HepG2 (cell line): ENCODE measurements at regions not wholly inside any gene's neighbourhood (a gene's known extent, or its start where the extent isn't known, plus 50 kb on each side); places are given as distances from the start of the nearest gene placed in this dataset.

Experiments
- ATAC-seq: fragments of 200-7000 bp; cut with Tn5 transposase; 3 replicates; pipeline ENCODE4 v1.9.1; 2020; ENCODE audit warnings: mild to moderate bottlenecking, moderate library complexity
- BruUV-seq: library from RNA; stranded (reverse); fragments of 400-500 nt; replicated peaks from 2 replicates; lab custom pipeline; 2021; lab: Mats Ljungman, UMichigan
- CTCF ChIA-PET: fragments of 300-600 bp; formaldehyde crosslinking; extraction: SDS; loops from one replicate; lab custom pipeline; 2021; ENCODE audit warnings: low total read pairs, inconsistent platforms, low intra/inter-chr PET ratio; lab: Yijun Ruan, JAX
- POLR2A ChIA-PET: fragments of 350-600 bp; sonication (Branson Sonifier 250); formaldehyde crosslinking; loops from one replicate; lab custom pipeline; 2020; ENCODE audit warnings: antibody characterized with exemption, inconsistent platforms; lab: Yijun Ruan, JAX
- DNase-seq: peaks from one replicate; pipeline ENCODE4 v3.0.0-alpha.2; 2015; ENCODE audit warnings: low spot score
- FAIRE-seq: peaks from 3 replicates; lab custom pipeline; 2011; peaks lifted over from hg19 to GRCh38; lab: Jason Lieb, UNC
- H2AFZ ChIP-seq: one replicate; pipeline ENCODE4 v1.6.1; 2011; ENCODE audit warnings: low read length, inconsistent platforms
- H3K27ac ChIP-seq: fragments of 300-600 bp; 3 replicates; pipeline ENCODE4 v1.8.0; 2011; ENCODE audit warnings: mixed run types, mild to moderate bottlenecking, mixed read lengths, low read length, inconsistent platforms; ENCODE audit not compliant: insufficient read depth; ENCODE audit errors: extremely low read length
- H3K27me3 ChIP-seq, 2 experiments: fragments of 200-600 bp in 1 of 2; 2 replicates in 1 of 2; 3 replicates in 1 of 2; pipeline versions ENCODE4 v1.6.0 to v1.8.0; 2011; ENCODE audit warnings: low read length in 2 of 2, mild to moderate bottlenecking in 2 of 2, moderate library complexity in 2 of 2, inconsistent platforms in 1 of 2; ENCODE audit not compliant: insufficient read depth in 2 of 2, control insufficient read depth in 1 of 2
- H3K36me3 ChIP-seq, 2 experiments: fragments of 200-600 bp in 1 of 2; replicated peaks in 1 of 2; 2 replicates in 1 of 2; 3 replicates in 1 of 2; pipeline versions ENCODE4 v1.5.1 to v1.8.0; 2011; ENCODE audit warnings: low read length in 2 of 2, inconsistent platforms in 1 of 2; ENCODE audit not compliant: insufficient read depth in 2 of 2, control insufficient read depth in 1 of 2
- H3K4me1 ChIP-seq: 2 replicates; pipeline ENCODE4 v1.5.1; 2012; ENCODE audit warnings: low read length, inconsistent platforms; ENCODE audit not compliant: insufficient read depth
- H3K4me2 ChIP-seq: 2 replicates; pipeline ENCODE4 v1.6.0; 2011; ENCODE audit warnings: low read depth, low read length, inconsistent platforms
- H3K4me3 ChIP-seq, 3 experiments: fragments of 200-600 bp in 1 of 3; sonication (generic), shearing (Covaris generic) in 1 of 3; replicated peaks in 1 of 3; 2 replicates each; pipeline ENCODE4 v1.5.1; 2011 to 2016; ENCODE audit warnings: low read length in 3 of 3, inconsistent platforms in 2 of 3, low read depth in 2 of 3, mild to moderate bottlenecking in 2 of 3, control low read depth in 1 of 3, mixed read lengths in 1 of 3; ENCODE audit not compliant: insufficient read depth in 1 of 3
- H3K79me2 ChIP-seq: one replicate; pipeline ENCODE4 v1.6.1; 2011; ENCODE audit warnings: low read length, inconsistent platforms; ENCODE audit not compliant: insufficient read depth
- H3K9ac ChIP-seq: 2 replicates; pipeline ENCODE4 v1.6.0; 2011; ENCODE audit warnings: mild to moderate bottlenecking, low read depth, low read length, inconsistent platforms; ENCODE audit not compliant: insufficient read depth
- H3K9me3 ChIP-seq: 2 replicates; pipeline ENCODE4 v1.5.1; 2012; ENCODE audit warnings: mild to moderate bottlenecking, low read length
- H4K20me1 ChIP-seq: 2 replicates; pipeline ENCODE4 v1.6.0; 2011; ENCODE audit warnings: inconsistent platforms, mild to moderate bottlenecking, low read length, moderate library complexity; ENCODE audit not compliant: insufficient read depth
- ARNTL ChIP-seq: sonication (generic); formaldehyde crosslinking; IDR thresholded peaks from 2 replicates; pipeline ENCODE4 v1.4.0; 2020; ENCODE audit warnings: mild to moderate bottlenecking, missing genetic modification reagents
- FOXO1 ChIP-seq: sonication (generic); formaldehyde crosslinking; IDR thresholded peaks from 2 replicates; pipeline ENCODE4 v1.4.0; 2020; ENCODE audit warnings: missing genetic modification reagents
- GTF3A ChIP-seq: sonication (generic); formaldehyde crosslinking; conservative IDR thresholded peaks from 2 replicates; pipeline ENCODE4 v1.4.0; 2020; ENCODE audit warnings: mild to moderate bottlenecking, missing genetic modification reagents
- KLF12 ChIP-seq: sonication (generic); formaldehyde crosslinking; IDR thresholded peaks from 2 replicates; pipeline ENCODE4 v1.4.0; 2020; ENCODE audit warnings: missing genetic modification reagents, borderline replicate concordance
- KLF15 ChIP-seq: sonication (generic); formaldehyde crosslinking; IDR thresholded peaks from 2 replicates; pipeline ENCODE4 v1.8.1; 2023; ENCODE audit warnings: borderline replicate concordance, mild to moderate bottlenecking, inconsistent platforms, missing genetic modification reagents, mixed read lengths
- MAZ ChIP-seq, 2 experiments: sonication (generic) in 1 of 2; formaldehyde crosslinking in 1 of 2; IDR thresholded peaks; 2 replicates each; pipeline versions ENCODE4 v1.5.0 to v1.6.1; 2012 to 2020; ENCODE audit warnings: low read depth in 2 of 2, mild to moderate bottlenecking in 2 of 2, borderline replicate concordance in 1 of 2, improper control_type of control experiment in 1 of 2, low read length in 1 of 2, missing genetic modification reagents in 1 of 2, moderate library complexity in 1 of 2
- MIER2 ChIP-seq: IDR thresholded peaks from 2 replicates; pipeline ENCODE4 v1.6.1; 2016; ENCODE audit warnings: missing biosample characterization, missing genetic modification reagents
- RAD21 ChIP-seq: fragments of 450-650 bp; formaldehyde crosslinking; IDR thresholded peaks from 2 replicates; pipeline ENCODE4 v1.5.0; 2020; ENCODE audit warnings: mild to moderate bottlenecking
- SRY ChIP-seq: sonication (generic); formaldehyde crosslinking; IDR thresholded peaks from 2 replicates; pipeline ENCODE4 v1.8.0; 2022; ENCODE audit warnings: mild to moderate bottlenecking, missing genetic modification reagents
- ZMAT3 ChIP-seq: sonication (generic); formaldehyde crosslinking; conservative IDR thresholded peaks from 2 replicates; pipeline ENCODE4 v1.7.0; 2021; ENCODE audit warnings: missing genetic modification reagents
- ZNF557 ChIP-seq: sonication (generic); formaldehyde crosslinking; IDR thresholded peaks from 2 replicates; pipeline ENCODE4 v1.4.0; 2020; ENCODE audit warnings: missing genetic modification reagents
- ZNF644 ChIP-seq: IDR thresholded peaks from 2 replicates; pipeline ENCODE4 v1.6.1; 2016; ENCODE audit warnings: low read depth
- ZNF749 ChIP-seq: sonication (generic); formaldehyde crosslinking; IDR thresholded peaks from 2 replicates; pipeline ENCODE4 v1.8.0; 2022; ENCODE audit warnings: mild to moderate bottlenecking, missing genetic modification reagents, moderate library complexity, borderline replicate concordance
- WGBS: methylation state at CpG from one replicate; pipeline ENCODE4 v1.1.6; 2017; ENCODE audit warnings: low lambda C conversion rate; 5-methylcytosine and 5-hydroxymethylcytosine counted together
- in situ Hi-C: cut with HindIII; loops from 2 replicates; pipeline ENCODE4 v1.10.0; 2017; ENCODE audit warnings: low pct_unique_long_range_greater_than_20kb; ENCODE audit not compliant: extremely low pct_ligation_motif_present
- intact Hi-C: fragments of 100-400 bp; cut with micrococcal nuclease; formaldehyde crosslinking; loops from one replicate; pipeline ENCODE4 v1.10.0; 2022; ENCODE audit not compliant: unreplicated experiment
- TF ChIP-seq, protein P1 (sequence below): sonication (generic); formaldehyde crosslinking; conservative IDR thresholded peaks from 2 replicates; pipeline ENCODE4 v1.4.0; 2020; ENCODE audit warnings: missing genetic modification reagents
- TF ChIP-seq, protein P2 (sequence below): sonication (generic); formaldehyde crosslinking; IDR thresholded peaks from 2 replicates; pipeline ENCODE4 v1.4.0; 2020; ENCODE audit warnings: missing genetic modification reagents

- POLR2A ChIA-PET: no interaction called here
- Histone ChIP-seq H2AFZ (no peak overlapping the region), H3K36me3 (no peaks in the 10 kb centered on the region), H4K20me1 (no peaks in the 10 kb centered on the region), H3K9ac (no peak overlapping the region), H3K4me2 (no peak overlapping the region), H3K79me2 (no peaks in the 10 kb centered on the region), H3K9me3 (no peaks in the 10 kb centered on the region), H3K27me3 (peaks cover 4 to 46% of the 10 kb centered on the region in 2 experiments; a peak in 4 of 5 replicates), H3K4me3 (no peak overlapping the region), H3K27ac (no peak overlapping the region), H3K4me1 (no peaks in the 10 kb centered on the region)
- DNase-seq: no peak
- ATAC-seq: no peak
- in situ Hi-C loops: no loop called here
- no peak for TF ChIP-seq KLF15 (CRISPR knock-in tag)
- TF ChIP-seq MAZ (IDR thresholded peaks at IDR 0.05; ENCODE audit: borderline replicate concordance, low read depth, low read length): no peak
- no peak for TF ChIP-seq MAZ (CRISPR knock-in tag; IDR thresholded peaks at IDR 0.05; ENCODE audit: low read depth)
- no peak for TF ChIP-seq ARNTL (CRISPR knock-in tag)
- TF ChIP-seq, protein P1, sequence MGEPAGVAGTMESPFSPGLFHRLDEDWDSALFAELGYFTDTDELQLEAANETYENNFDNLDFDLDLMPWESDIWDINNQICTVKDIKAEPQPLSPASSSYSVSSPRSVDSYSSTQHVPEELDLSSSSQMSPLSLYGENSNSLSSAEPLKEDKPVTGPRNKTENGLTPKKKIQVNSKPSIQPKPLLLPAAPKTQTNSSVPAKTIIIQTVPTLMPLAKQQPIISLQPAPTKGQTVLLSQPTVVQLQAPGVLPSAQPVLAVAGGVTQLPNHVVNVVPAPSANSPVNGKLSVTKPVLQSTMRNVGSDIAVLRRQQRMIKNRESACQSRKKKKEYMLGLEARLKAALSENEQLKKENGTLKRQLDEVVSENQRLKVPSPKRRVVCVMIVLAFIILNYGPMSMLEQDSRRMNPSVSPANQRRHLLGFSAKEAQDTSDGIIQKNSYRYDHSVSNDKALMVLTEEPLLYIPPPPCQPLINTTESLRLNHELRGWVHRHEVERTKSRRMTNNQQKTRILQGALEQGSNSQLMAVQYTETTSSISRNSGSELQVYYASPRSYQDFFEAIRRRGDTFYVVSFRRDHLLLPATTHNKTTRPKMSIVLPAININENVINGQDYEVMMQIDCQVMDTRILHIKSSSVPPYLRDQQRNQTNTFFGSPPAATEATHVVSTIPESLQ: no peak
- no peak for TF ChIP-seq ZNF749
- TF ChIP-seq KLF12: no peak
- no peak for TF ChIP-seq GTF3A (CRISPR knock-in tag)
- TF ChIP-seq ZNF644 (CRISPR knock-in tag): no peak
- TF ChIP-seq FOXO1 (CRISPR knock-in tag): no peak
- TF ChIP-seq RAD21: no peak
- TF ChIP-seq ZNF557 (CRISPR knock-in tag): no peak
- TF ChIP-seq SRY (CRISPR knock-in tag): no peak
- TF ChIP-seq, protein P2, sequence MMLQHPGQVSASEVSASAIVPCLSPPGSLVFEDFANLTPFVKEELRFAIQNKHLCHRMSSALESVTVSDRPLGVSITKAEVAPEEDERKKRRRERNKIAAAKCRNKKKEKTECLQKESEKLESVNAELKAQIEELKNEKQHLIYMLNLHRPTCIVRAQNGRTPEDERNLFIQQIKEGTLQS (CRISPR knock-in tag): no peak
- TF ChIP-seq MIER2 (CRISPR knock-in tag): no peak
- no peak for TF ChIP-seq ZMAT3 (CRISPR knock-in tag)
- no peak for FAIRE-seq
- CTCF ChIA-PET: no interaction called here
- 33% methylated on average over 3 of the region's 4 CpGs for whole genome bisulfite sequencing
- intact Hi-C loops: no loop called here
- no TSS peak for BruUV-seq
Measured at GRCh38 chr10:3487228-3487627, 297.8 kb downstream of the KLF6 start.
